H4 (cell line): ENCODE measurements at regions not wholly inside any gene's neighbourhood (a gene's known extent, or its start where the extent isn't known, plus 50 kb on each side); places are given as distances from the start of the nearest gene placed in this dataset.
"Not testable (repeated sequence)": the region's sequence is repeated elsewhere in the genome, so short reads cannot be mapped to it uniquely, and the experiment has no call there.

Source experiments
- DNase-seq: peaks from one replicate; pipeline ENCODE4 v3.0.0-alpha.2; 2015; ENCODE audit warnings: low spot score

- DNase-seq: no peak
These were observed 83.2 kb upstream of the COL1A2 start for GRCh38 chr7:94311515-94311914.

DNA sequence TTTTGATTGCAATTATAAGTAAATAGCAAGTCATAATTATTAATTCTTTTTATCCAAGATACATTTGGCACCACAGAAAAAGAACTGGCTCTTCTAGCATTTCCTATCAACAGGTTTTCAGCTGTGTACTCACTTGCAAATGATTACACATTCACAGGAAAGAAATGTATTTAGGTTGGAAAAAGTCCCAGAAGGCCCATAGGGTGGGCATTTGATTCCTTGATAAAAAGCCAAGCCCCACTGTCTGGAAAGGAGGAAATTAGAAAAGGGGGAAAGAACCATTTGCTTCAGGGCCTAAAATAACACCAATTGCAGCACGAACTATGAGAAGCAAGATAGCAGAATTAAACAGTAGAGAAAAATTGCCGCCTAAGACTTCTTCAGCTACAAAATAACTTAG lies 80.8 kb upstream of the COL1A2 start:
- DNase-seq: no peak

GRCh38 chr7:94314413-94315410 lies 80.0 kb upstream of the COL1A2 start:
- DNase-seq: no peak

DNA sequence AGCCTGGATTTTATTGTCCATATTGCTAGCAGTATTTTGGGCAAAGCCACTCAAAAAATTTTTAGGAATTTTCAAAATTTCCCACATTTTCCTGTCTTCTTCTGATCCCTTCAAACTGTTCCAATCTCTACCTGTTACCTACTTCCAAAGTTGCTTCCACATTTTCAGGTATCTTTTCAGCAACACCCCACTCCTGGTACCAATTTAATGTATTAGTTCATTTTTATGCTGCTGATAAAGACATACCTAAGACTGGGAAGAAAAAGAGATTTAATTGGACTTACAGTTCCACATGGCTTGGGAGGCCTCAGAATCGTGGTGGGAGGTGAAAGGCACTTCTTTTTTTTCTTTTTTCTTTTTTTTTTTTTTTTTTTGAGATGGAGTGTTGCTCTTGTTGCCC lies 73.6 kb upstream of the COL1A2 start:
- DNase-seq: not testable (repeated sequence)

DNA sequence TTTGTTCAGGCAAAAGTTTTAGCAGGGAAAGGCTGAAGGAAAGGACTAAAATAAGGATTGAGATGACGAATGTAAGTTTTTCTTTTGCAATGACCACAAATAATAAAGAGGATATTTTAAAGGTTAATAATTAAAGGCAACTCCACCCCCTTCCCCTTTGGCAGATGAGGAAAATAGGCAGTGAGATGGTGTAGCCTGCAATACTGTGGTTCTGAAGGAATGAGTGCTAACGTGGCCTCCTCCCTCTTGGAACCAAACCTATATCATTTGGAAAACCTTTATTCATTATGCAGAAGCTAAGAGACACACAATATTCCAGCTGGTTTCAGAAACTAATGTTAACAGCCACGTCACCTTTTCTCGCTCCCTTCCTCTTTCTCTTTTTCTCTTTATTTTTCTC lies 70.9 kb upstream of the COL1A2 start:
- DNase-seq: no peak

- DNase-seq: no peak
These were observed 70.1 kb upstream of the COL1A2 start for GRCh38 chr7:94324380-94325121.

DNA sequence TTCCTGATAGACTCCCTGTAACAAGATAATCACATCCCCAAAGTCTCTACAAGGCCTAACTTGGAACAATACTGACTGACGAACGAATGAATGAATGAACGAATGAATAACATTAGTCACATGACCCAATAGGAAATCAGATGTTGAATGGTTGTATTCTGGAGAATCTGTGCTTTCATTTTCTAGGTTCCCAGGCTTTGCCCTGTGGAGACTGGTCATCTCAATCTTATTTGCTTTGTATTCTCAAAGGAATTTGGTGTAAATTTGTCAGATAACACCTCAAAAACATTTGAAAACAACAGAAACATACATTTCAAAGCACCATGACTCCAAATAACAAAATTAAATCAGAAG lies 69.6 kb upstream of the COL1A2 start:
- no peak for DNase-seq

GRCh38 chr7:94330269-94331020 lies 64.2 kb upstream of the COL1A2 start:
- no peak for DNase-seq

DNA sequence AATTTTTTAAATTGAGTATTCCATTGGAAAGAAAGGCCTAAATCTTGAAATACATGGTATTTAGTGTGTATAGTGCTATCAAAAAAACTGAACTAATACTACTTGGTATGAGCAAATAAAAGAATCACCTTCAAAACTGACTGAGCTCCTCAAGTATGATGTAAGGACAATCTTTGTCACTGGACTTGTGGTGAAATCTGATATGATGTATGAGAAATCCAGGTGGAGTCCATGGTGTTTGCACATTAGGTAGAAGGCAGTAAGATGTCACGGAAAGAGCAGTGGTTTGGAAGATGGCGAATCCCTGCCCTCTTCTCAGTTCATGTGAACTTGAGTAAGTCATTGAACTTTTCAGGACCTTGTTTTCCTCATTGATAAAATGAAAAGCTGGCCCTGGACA lies 62.1 kb upstream of the COL1A2 start:
- peak; percentile 57 for DNase-seq

- DNase-seq: no peak
These were observed 60.9 kb upstream of the COL1A2 start for GRCh38 chr7:94333810-94334209.

GRCh38 chr7:94335586-94335985 lies 59.1 kb upstream of the COL1A2 start:
- no peak for DNase-seq

- DNase-seq: peak; percentile 20
These were observed 58.7 kb upstream of the COL1A2 start for GRCh38 chr7:94336009-94336408.

GRCh38 chr7:94338921-94339371 lies 55.7 kb upstream of the COL1A2 start:
- DNase-seq: no peak

DNA sequence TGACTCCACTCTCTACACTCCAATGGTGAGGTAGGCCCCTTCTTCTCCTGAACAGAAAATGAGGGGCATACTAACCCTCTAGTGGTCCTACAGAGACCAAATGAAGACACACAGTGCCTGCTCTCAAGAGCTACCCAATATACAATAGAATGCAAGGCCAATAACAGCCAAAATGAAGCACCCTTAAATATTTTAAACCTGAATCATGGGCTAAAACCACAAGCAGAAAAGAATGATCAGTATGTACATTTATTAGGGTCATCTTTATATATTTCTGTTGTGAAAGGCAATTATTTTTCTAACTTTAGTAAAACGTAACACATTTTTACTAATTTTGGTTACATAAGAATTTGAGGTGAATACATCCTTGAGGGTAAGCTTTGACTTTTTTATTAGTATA lies 49.9 kb upstream of the COL1A2 start:
- DNase-seq: no peak
